ENCODE measurements at regions not wholly inside any gene's neighbourhood (a gene's known extent, or its start where the extent isn't known, plus 50 kb on each side); places are given as distances from the start of the nearest gene placed in this dataset.

DNA sequence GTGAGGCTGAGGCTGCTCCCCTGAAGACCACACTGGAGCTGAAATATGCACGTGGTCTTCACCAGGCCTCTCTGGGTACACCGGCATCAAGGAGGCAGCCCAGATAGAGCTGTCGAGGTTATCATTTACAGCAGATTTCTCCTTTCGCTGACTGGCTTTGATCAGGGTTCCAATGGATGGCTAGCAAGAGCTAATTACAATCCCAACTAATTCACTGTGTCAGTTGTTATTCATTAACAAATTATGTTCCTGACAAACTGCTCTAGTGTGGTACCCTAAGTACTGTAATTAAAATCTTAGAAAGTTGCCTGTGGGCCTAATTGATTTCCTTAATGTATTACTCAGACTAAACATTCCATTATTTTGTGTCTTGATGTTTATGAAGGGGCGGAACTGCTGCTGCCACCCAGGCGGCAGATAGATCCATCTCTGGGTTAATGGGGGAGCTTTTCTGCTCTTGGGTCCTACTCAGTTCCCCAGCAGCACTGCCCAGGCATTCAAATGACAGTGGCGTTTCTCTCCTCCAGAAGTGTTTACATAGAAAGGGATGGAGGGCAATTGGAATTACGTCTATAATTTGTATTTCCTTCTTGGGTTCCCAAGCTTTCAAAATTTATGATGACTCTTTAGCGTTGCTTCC is 71.7 kb upstream of the RAD23B start:
- no peak for DNase-seq (ENCODE audit: low read depth)

DNA sequence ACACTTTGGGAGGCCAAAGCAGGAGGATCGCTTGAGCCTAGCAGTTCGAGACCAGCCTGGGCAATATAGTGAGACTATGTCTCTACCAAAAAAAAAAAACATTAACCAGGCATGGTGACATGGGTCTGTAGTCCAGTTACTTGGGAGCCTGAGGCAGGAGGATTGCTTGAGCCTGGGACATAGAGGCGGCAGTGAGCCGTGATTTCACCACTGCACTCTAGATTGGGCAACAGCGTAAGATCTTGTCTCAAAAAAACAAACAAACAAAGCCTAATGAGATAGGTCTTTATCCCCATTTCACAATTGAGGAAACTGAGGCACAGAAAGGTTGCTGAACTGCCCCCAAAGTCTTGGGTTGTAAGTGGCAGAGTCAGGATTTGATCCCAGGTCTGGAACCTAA is 70.5 kb upstream of the RAD23B start:
- no peak for DNase-seq (ENCODE audit: low read depth)

DNA sequence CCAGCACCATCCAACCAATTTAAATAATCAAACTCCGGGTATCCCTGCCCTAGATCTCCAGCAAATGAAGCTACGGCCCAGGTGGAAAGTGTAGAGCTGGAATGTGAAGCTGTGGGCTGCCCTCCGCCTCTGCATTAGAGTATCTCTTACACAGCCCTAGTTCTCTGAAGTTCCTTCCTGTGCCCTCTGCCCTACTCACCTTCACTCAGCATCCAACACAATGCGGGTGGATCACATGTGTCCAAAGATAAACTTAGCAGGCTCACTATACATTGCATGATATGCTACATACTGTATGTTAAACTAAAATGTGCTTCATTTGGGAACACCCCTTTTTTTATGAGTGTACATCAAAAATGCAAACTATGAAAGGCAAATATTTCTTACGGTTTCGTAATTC is 70.0 kb upstream of the RAD23B start:
- DNase-seq (ENCODE audit: low read depth), result no peak

GRCh38 chr9:107213561-107214028 is 69.5 kb upstream of the RAD23B start:
- DNase-seq (ENCODE audit: low read depth), result no peak

- DNase-seq (ENCODE audit: low read depth), result no peak
Observed at GRCh38 chr9:107214381-107214780, 68.7 kb upstream of the RAD23B start.

DNA sequence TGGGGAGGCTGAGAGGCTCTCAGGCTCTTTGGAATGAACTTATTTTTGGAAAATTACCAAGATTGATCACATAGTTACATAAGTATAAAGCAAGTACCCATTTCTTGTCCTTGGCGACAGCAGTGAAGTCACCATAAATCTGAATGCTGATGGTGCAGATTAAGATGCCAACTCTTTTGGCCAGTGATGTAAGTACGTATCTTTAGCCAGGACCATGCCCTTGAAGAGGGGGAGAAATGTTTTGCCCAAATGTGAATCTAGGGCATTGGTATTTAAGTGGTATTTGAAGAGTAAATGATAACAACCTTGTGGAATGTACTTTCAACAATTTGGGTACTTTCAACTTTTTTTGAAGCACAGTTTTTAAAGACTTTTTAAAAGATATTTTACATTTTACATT is 68.2 kb upstream of the RAD23B start:
- DNase-seq (ENCODE audit: low read depth), result no peak

DNA sequence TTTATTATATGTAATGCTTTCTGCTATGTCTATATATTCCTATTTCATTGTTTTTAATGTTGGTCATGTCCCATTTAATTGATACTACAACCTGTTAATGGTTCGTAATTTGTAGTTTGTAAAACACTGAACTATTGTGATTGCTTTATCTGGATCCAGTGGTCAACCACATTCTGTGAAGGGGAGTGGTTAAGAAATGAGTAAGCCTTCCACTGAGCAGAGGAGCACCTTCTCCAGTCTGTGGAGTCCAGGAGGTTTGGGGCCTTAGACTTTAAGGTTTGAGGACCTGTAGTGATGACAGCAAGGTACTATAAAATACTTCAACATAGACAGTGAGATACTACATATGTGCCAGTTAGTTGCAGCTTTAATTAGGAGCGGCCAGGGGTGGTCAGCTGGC is 67.7 kb upstream of the RAD23B start:
- DNase-seq (ENCODE audit: low read depth), result no peak

DNA sequence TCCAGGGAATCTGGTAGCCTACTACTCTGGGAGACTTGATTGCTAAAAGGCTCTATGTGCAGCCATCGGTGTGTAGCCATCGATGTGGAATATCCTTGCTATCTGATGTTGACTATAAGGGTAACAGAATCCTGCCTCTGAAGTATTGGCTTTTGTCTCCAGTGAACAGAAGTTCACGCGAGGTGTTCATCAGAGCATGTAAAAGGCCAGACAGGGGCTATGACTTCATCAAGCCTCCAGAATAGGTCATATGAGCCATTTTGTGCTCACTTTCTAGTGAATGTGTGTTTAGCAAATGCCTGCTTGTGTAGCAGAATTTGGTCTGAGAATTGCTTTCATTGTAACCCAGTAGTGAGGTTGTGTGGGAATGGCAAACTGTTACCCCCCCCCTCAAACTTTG is 66.8 kb upstream of the RAD23B start:
- DNase-seq (ENCODE audit: low read depth), result no peak

DNA sequence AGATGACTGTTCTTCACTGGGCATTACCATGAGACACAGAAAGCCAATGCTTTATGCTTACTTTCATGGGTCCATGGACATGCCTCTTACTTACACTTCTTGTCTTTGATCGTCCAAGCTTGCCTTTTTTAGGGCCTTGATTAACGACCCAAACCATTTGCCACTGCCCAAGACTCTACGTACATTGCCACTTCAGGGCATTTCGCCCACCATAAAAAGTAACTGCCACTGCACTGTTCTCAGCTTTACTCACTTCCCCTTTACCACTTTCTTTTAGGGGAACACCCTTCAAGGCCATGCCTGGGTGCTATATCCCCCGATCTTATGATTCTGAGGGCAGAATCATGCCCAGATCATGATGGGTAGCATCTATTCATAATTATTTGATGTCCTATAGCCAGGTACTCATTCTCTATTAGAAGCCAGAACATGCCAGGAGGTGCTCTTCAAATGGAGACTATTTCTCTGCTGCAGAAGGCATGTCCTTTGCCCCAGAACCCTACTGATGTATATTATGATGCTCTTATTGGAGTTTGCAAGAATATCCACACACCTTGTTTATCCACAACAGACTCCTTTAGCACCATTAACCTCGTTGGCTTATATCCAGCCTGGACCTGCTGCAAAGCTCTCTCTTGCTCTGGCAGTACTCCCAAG is 64.1 kb upstream of the RAD23B start:
- DNase-seq (ENCODE audit: low read depth), result no peak

DNA sequence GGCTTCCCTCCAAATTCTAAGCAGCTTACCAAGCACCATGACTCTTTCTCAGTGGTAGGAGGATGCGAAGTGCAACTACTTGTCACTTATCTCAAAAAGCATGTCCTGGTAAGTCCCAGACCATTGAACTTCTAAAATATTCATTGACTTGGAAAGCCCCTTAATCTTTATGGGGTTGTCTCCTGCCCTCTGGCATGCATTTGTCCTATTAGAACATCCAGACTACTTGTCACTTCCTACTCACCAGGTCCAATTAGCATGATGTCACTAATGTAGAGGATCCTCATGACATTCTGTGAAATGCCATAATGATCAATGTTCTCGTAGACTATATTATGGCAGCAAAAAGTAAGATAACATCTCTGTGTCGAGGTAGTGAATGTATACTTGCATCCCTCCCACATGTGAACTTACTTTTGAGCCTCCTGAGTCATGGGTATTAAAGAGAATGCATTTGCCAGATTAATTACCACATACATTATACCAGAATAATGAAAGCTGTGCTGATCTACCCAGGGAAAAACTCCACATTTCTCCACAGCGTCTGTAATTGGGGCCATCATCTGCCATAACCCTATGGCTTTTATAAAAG is 63.5 kb upstream of the RAD23B start:
- DNase-seq (ENCODE audit: low read depth), result no peak

- no peak for DNase-seq (ENCODE audit: low read depth)
Observed at GRCh38 chr9:107221321-107221720, 61.8 kb upstream of the RAD23B start.

DNA sequence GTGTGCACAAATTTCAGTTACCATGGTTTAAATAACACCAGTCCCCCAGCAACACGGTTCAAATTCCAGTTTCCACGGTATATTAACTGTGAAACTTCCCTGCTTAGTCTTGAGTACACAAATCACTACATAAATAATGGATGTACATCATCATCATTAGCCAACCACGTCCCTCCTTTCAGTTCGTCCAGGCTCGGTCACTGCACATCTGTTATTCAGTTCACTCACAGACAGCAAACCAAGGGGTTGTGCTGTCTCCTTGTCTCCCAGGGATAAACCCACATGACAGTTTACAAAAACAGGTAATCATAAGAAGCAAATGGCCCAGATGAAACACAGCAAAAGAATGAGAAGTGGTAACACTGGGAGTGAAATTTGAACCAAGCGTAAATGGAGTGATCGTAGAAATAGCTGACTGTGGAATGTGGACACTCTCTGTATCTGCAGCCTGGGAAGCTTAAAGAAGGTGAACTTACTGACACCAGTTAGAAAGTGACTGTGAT is 61.0 kb upstream of the RAD23B start:
- no peak for DNase-seq (ENCODE audit: low read depth)

DNA sequence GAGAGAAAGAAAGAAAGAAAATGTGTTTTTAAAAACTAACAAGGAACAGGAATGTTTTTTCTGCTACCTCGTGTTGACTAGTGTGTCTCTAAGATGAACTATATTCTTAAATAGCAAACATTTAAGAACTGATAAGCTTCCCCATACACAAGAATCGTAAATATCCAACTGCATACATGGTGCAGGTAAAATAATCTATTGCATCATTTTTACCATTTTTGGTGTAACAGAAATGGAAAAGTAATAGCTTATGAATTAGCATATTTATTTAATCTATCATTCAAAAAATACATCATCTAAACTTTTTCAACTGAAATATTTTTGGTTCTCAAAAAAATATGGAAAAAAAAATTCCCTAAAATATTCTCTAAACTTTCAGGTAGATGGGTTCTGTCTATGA is 59.7 kb upstream of the RAD23B start:
- no peak for DNase-seq (ENCODE audit: low read depth)

- DNase-seq (ENCODE audit: low read depth), result no peak
Observed at GRCh38 chr9:107224252-107224651, 58.8 kb upstream of the RAD23B start.

GRCh38 chr9:107226421-107226820 is 56.7 kb upstream of the RAD23B start:
- no peak for DNase-seq (ENCODE audit: low read depth)

- DNase-seq (ENCODE audit: low read depth), result no peak
Observed at GRCh38 chr9:107227774-107228173, 55.3 kb upstream of the RAD23B start.

GRCh38 chr9:107228496-107229039 is 54.5 kb upstream of the RAD23B start:
- DNase-seq (ENCODE audit: low read depth), result no peak

DNA sequence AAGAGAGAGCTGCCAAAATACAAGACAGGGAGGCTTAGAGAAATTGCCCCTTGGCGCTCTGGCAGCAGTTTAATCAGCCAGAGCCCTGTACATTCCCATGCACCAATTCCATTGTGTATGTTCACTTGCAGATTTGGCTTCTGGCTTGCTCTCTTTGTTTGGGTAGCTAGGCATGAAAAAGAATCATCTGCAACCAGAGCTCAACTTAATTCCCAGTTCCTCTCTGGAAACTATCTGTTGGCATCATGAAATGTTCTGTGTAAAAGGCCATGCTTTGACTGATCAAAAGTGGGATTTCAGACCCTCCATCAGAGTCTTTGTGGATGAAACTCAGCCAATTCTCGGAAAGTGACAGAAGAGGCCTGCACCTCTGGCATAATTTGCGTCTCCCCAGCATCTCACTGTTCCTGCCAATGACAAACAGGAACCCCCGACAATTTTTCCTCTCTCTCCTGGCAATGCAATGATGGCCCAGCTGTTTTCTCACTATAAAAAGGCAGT is 53.8 kb upstream of the RAD23B start:
- no peak for DNase-seq (ENCODE audit: low read depth)
